Transverse colon (tissue), 4 donors: ENCODE measurements at regions not wholly inside any gene's neighbourhood (a gene's known extent, or its start where the extent isn't known, plus 50 kb on each side); places are given as distances from the start of the nearest gene placed in this dataset.

Experiments used
- DNase-seq: peaks from one replicate; pipeline ENCODE4 v3.0.0-alpha.2; 2019
- H3K27ac ChIP-seq, 4 donors: fragments of 200-600 bp; sonication (generic); 2 replicates each; pipeline ENCODE4 v1.5.1; 2016 to 2018; ENCODE audit warnings: inconsistent platforms in 4 of 4
- H3K27me3 ChIP-seq: fragments of 200-600 bp; sonication (generic); 2 replicates; pipeline ENCODE4 v1.5.1; 2017; ENCODE audit warnings: inconsistent platforms
- H3K36me3 ChIP-seq, 4 donors: fragments of 200-600 bp; sonication (generic); 2 replicates each; pipeline ENCODE4 v1.5.1; 2017 to 2019; ENCODE audit warnings: inconsistent platforms in 4 of 4
- H3K4me1 ChIP-seq, 4 donors: fragments of 200-600 bp; sonication (generic); 2 replicates each; pipeline ENCODE4 v1.5.1; 2017 to 2020; ENCODE audit warnings: inconsistent platforms in 4 of 4
- H3K4me3 ChIP-seq, 4 donors: fragments of 200-600 bp; sonication (generic); 1 replicate in 1 of 4; 2 replicates in 3 of 4; pipeline versions ENCODE4 v1.5.1 to v1.6.1; 2017 to 2019; ENCODE audit warnings: inconsistent platforms in 4 of 4
- H3K9me3 ChIP-seq, 2 donors: fragments of 200-600 bp; sonication (generic); 2 replicates each; pipeline ENCODE4 v1.5.1; 2017 to 2019; ENCODE audit warnings: inconsistent platforms in 2 of 2
- CTCF ChIP-seq, 5 experiments: fragments of 200-600 bp in 3 of 5; fragments of 450-650 bp in 2 of 5; sonication (generic) in 3 of 5; IDR thresholded peaks; 1 replicate in 2 of 5; 2 replicates in 3 of 5; pipeline ENCODE4 v1.5.1; 2016 to 2017; ENCODE audit warnings: antibody characterized with exemption in 5 of 5, inconsistent platforms in 3 of 5, mild to moderate bottlenecking in 2 of 5, moderate library complexity in 1 of 5
- EP300 ChIP-seq: sonication (generic); formaldehyde crosslinking; IDR thresholded peaks from one replicate; pipeline ENCODE4 v1.6.1; 2017; ENCODE audit warnings: antibody characterized with exemption, low read depth
- POLR2A ChIP-seq: fragments of 450-650 bp; IDR thresholded peaks from one replicate; pipeline ENCODE4 v1.6.1; 2016; ENCODE audit warnings: antibody characterized with exemption, mild to moderate bottlenecking, moderate library complexity
- POLR2AphosphoS5 ChIP-seq, 3 donors: sonication (generic); formaldehyde crosslinking; IDR thresholded peaks; one replicate each; pipeline ENCODE4 v1.6.1; 2016; ENCODE audit warnings: antibody characterized with exemption in 3 of 3
- WGBS, 2 donors: methylation state at CpG; one replicate each; pipeline ENCODE4 v1.1.5; 2018; ENCODE audit warnings: low coverage in 1 of 2; 5-methylcytosine and 5-hydroxymethylcytosine counted together
- in situ Hi-C, 4 donors: fragments of 200-750 bp; cut with MboI; loops; one replicate each; pipeline versions ENCODE4 v1.15.0 to v1.15.1; 2017; ENCODE audit warnings: low sequenced_read_pairs in 3 of 4, low pct_ligation_motif_present in 1 of 4, low pct_unique_long_range_greater_than_20kb in 1 of 4
- intact Hi-C: fragments of 100-400 bp; cut with DNase I; formaldehyde crosslinking; loops from one replicate; pipeline ENCODE4 v1.15.1; 2023; ENCODE audit warnings: low total_unique reads

GRCh38 chr1:100624886-100625610 is 87.1 kb downstream of the GPR88 start:
- Histone ChIP-seq H3K36me3 (no peaks in the 10 kb centered on the region), H3K4me1 (peaks cover 0 to 5% (median 0%) of the 10 kb centered on the region in 4 donors), H3K4me3 (no peak overlapping the region), H3K9me3 (no peaks in the 10 kb centered on the region), H3K27ac (no peak overlapping the region), H3K27me3 (no peaks in the 10 kb centered on the region)
- TF ChIP-seq CTCF (IDR thresholded peaks at IDR 0.05), result no peak
- no peak for TF ChIP-seq EP300
- no peak for TF ChIP-seq POLR2AphosphoS5 (IDR thresholded peaks at IDR 0.05)
- TF ChIP-seq POLR2A, result no peak
- intact Hi-C loops (no loop called here), in situ Hi-C loops (loop anchor here in 2 of 4 donors (25.0 kb wide), 1 partner anchor 237 kb away; no protein-coding TSS in a partner anchor)
- 75% methylated on average over 3 to 9 of the region's 9 CpGs for WGBS, 2 donors
- DNase-seq, result no peak

DNA sequence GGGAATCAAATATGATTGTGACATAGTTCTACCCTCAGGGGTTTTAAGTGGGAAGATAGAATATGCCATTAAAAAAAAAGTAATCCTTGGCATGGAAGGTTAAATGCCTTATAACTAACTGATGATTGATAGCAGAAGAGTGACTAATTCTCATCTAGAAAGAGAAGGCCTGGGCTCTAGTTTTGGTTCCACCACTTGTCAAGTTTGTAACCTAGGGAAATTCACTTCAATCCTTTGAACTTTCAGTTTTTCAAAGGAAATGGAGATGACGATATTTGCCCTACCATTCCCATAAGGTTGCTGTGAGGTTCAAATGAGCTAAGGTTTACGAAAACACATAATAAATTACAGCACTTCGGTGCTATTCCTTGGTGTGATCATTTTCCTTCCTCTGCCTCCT is 88.5 kb downstream of the GPR88 start:
- H3K4me1 ChIP-seq, result peaks cover 0 to 5% (median 0%) of the 10 kb centered on the region in 4 donors
- H3K27me3 ChIP-seq, result no peaks in the 10 kb centered on the region
- no peak overlapping the region for H3K27ac ChIP-seq
- TF ChIP-seq POLR2AphosphoS5 (IDR thresholded peaks at IDR 0.05) (no peak), EP300 (no peak), POLR2A (no peak), CTCF (IDR thresholded peaks at IDR 0.05) (no peak)
- no peak for DNase-seq
- H3K4me3 ChIP-seq, result no peak overlapping the region
- intact Hi-C loops (no loop called here), in situ Hi-C loops (no loop called here)
- H3K9me3 ChIP-seq, result no peaks in the 10 kb centered on the region
- 68 to 86% methylated on average over 3 of the region's 3 CpGs for WGBS, 2 donors
- no peaks in the 10 kb centered on the region for H3K36me3 ChIP-seq

- intact Hi-C loops, result no loop called here
- 65 to 88% methylated on average over 4 to 5 of the region's 5 CpGs for WGBS, 2 donors
- Histone ChIP-seq H3K36me3 (no peaks in the 10 kb centered on the region), H3K4me3 (no peak overlapping the region), H3K27me3 (no peaks in the 10 kb centered on the region), H3K4me1 (peaks cover 0 to 5% (median 0%) of the 10 kb centered on the region in 4 donors), H3K27ac (peak overlapping the region in 1 of 4 donors; percentile 28), H3K9me3 (no peaks in the 10 kb centered on the region)
- TF ChIP-seq POLR2AphosphoS5 (IDR thresholded peaks at IDR 0.05), result no peak
- TF ChIP-seq EP300, result no peak
- no peak for TF ChIP-seq POLR2A
- no peak for TF ChIP-seq CTCF (IDR thresholded peaks at IDR 0.05)
- no peak for DNase-seq
- in situ Hi-C loops, result no loop called here
Observed at GRCh38 chr1:100627054-100627716, 89.2 kb downstream of the GPR88 start.

DNA sequence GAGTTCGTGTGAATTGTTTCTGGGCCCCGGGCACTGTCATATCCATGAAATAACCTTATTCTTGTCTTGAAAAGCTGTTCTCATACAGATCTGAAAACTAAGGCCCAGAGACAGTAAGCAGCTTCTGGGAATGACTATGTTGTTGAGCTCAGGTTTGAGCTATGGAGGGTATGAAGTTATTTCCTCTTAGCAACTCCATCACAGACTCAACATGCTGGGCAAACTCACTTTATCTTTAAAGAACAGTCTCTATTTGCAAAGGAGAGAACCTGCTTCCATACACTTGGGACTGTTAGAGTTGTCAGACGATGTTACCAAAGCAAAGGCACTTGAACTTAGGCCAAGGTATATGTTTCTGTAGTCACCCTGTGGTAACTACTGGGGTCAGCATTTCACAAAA is 90.0 kb downstream of the GPR88 start:
- peaks cover 0 to 5% (median 0%) of the 10 kb centered on the region in 4 donors for H3K4me1 ChIP-seq
- no peak overlapping the region for H3K4me3 ChIP-seq
- in situ Hi-C loops (no loop called here), intact Hi-C loops (no loop called here)
- TF ChIP-seq CTCF (IDR thresholded peaks at IDR 0.05) (no peak), POLR2AphosphoS5 (IDR thresholded peaks at IDR 0.05) (no peak), POLR2A (no peak), EP300 (no peak)
- H3K36me3 ChIP-seq, result no peaks in the 10 kb centered on the region
- 80 to 92% methylated on average over 3 of the region's 3 CpGs for WGBS, 2 donors
- no peak for DNase-seq
- H3K27ac ChIP-seq, result peak overlapping the region in 3 of 4 donors; percentile 15 to 31 (median 25)
- H3K9me3 ChIP-seq, result no peaks in the 10 kb centered on the region
- no peaks in the 10 kb centered on the region for H3K27me3 ChIP-seq
